ENCODE measurements at regions not wholly inside any gene's neighbourhood (a gene's known extent, or its start where the extent isn't known, plus 50 kb on each side); places are given as distances from the start of the nearest gene placed in this dataset.
"Not testable (repeated sequence)": the region's sequence is repeated elsewhere in the genome, so short reads cannot be mapped to it uniquely, and the experiment has no call there.

DNA sequence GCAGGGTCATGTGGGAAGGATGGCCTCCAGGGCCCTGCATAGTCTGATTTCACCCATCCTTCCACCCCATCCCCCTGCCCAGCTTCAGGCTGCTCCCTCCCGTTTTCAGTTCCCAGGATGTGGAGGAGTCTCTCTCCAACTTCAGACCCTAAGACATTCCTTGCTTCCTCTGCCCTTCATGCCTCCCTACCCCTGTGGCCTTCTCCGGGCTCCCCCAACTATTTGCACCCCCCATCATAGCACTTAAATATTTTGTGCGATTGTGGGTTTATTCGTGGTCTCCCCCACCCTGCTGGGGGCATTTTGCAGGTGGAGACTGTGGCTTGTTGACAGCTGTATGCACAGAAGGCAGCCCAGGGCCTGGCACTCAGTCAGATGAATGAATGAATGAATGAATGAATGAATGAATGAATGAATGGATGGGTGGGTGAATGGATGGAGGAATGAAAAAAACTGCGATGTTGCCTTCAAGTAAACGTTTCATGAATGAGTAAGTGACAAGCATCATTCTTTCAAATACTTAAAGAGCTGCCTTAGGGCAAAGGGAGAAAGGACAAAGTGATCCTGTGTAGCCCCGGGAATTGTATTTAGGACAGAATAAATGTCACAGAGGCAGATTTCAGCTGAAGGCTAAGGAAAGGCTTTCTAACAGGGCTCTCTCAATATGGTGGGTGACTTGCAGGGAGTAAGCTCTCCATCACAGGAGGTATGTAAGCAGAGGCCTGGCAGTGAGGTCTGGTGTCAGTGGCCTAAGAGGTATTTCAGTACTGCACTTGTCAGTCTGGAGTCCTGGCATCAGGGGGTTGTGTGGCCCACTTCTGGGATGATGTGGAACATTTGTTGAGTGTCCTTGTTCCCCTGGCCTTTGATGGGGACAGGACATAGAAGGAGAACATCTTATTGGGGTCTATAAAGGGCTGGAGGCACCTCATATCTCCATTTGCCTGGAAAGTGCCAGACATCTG is 156.4 kb downstream of the PTPRU start:
- Mint-ChIP-seq H3K27me3 (peaks cover 7% of the 10 kb centered on the region), H3K9me3 (no peaks in the 10 kb centered on the region), H3K27ac (no peak overlapping the region), H3K4me3 (no peak overlapping the region), H3K36me3 (ENCODE audit: low read depth) (no peaks in the 10 kb centered on the region), H3K4me1 (ENCODE audit: low read depth) (no peaks in the 10 kb centered on the region)
- intact Hi-C loops (cut with micrococcal nuclease), result no loop called here

- Mint-ChIP-seq H3K27ac (no peak overlapping the region), H3K27me3 (peaks cover 11% of the 10 kb centered on the region), H3K4me1 (ENCODE audit: low read depth) (no peaks in the 10 kb centered on the region)
These were observed 155.7 kb downstream of the PTPRU start for GRCh38 chr1:29392036-29392435.

GRCh38 chr1:29391362-29391880 is 155.1 kb downstream of the PTPRU start:
- H3K27ac Mint-ChIP-seq, result no peak overlapping the region
- peaks cover 11% of the 10 kb centered on the region for H3K27me3 Mint-ChIP-seq
- no peaks in the 10 kb centered on the region for H3K4me1 Mint-ChIP-seq (ENCODE audit: low read depth)
- H3K36me3 Mint-ChIP-seq (ENCODE audit: low read depth), result no peaks in the 10 kb centered on the region
- intact Hi-C loops (cut with micrococcal nuclease), result no loop called here
- no peak overlapping the region for H3K4me3 Mint-ChIP-seq
- H3K9me3 Mint-ChIP-seq, result no peaks in the 10 kb centered on the region

More at GRCh38 chr1:29392036-29392435, 155.7 kb downstream of the PTPRU start:
- intact Hi-C loops (cut with micrococcal nuclease), result no loop called here
- Mint-ChIP-seq H3K9me3 (no peaks in the 10 kb centered on the region), H3K36me3 (ENCODE audit: low read depth) (no peaks in the 10 kb centered on the region), H3K4me3 (no peak overlapping the region)

- Mint-ChIP-seq H3K4me3 (no peak overlapping the region), H3K36me3 (ENCODE audit: low read depth) (no peaks in the 10 kb centered on the region), H3K27me3 (peaks cover 11% of the 10 kb centered on the region), H3K27ac (no peak overlapping the region), H3K4me1 (ENCODE audit: low read depth) (no peaks in the 10 kb centered on the region), H3K9me3 (no peaks in the 10 kb centered on the region)
- intact Hi-C loops (cut with micrococcal nuclease), result no loop called here
These were observed 154.4 kb downstream of the PTPRU start for GRCh38 chr1:29390491-29391361.

GRCh38 chr1:29390075-29390474 is 153.8 kb downstream of the PTPRU start:
- intact Hi-C loops (cut with micrococcal nuclease), result no loop called here

GRCh38 chr1:29389533-29390041 is 153.3 kb downstream of the PTPRU start:
- H3K27me3 Mint-ChIP-seq, result peaks cover 12% of the 10 kb centered on the region
- intact Hi-C loops (cut with micrococcal nuclease), result no loop called here
- H3K9me3 Mint-ChIP-seq, result no peaks in the 10 kb centered on the region
- no peaks in the 10 kb centered on the region for H3K36me3 Mint-ChIP-seq (ENCODE audit: low read depth)
- no peak overlapping the region for H3K4me3 Mint-ChIP-seq
- H3K27ac Mint-ChIP-seq, result no peak overlapping the region
- no peaks in the 10 kb centered on the region for H3K4me1 Mint-ChIP-seq (ENCODE audit: low read depth)

More at GRCh38 chr1:29390075-29390474, 153.8 kb downstream of the PTPRU start:
- Mint-ChIP-seq H3K9me3 (no peaks in the 10 kb centered on the region), H3K27me3 (peaks cover 11% of the 10 kb centered on the region), H3K36me3 (ENCODE audit: low read depth) (no peaks in the 10 kb centered on the region), H3K27ac (no peak overlapping the region), H3K4me3 (no peak overlapping the region), H3K4me1 (ENCODE audit: low read depth) (no peaks in the 10 kb centered on the region)

GRCh38 chr1:29388884-29389283 is 152.6 kb downstream of the PTPRU start:
- no peak overlapping the region for H3K4me3 Mint-ChIP-seq

GRCh38 chr1:29388170-29388569 is 151.8 kb downstream of the PTPRU start:
- H3K36me3 Mint-ChIP-seq (ENCODE audit: low read depth), result no peaks in the 10 kb centered on the region
- no peak overlapping the region for H3K4me3 Mint-ChIP-seq
- no peak overlapping the region for H3K27ac Mint-ChIP-seq
- peaks cover 20% of the 10 kb centered on the region for H3K27me3 Mint-ChIP-seq
- H3K9me3 Mint-ChIP-seq, result no peaks in the 10 kb centered on the region
- intact Hi-C loops (cut with micrococcal nuclease), result no loop called here
- H3K4me1 Mint-ChIP-seq (ENCODE audit: low read depth), result no peaks in the 10 kb centered on the region

More at GRCh38 chr1:29388884-29389283, 152.6 kb downstream of the PTPRU start:
- no peaks in the 10 kb centered on the region for H3K9me3 Mint-ChIP-seq
- H3K4me1 Mint-ChIP-seq (ENCODE audit: low read depth), result no peaks in the 10 kb centered on the region
- H3K27ac Mint-ChIP-seq, result no peak overlapping the region
- H3K36me3 Mint-ChIP-seq (ENCODE audit: low read depth), result no peaks in the 10 kb centered on the region
- H3K27me3 Mint-ChIP-seq, result peaks cover 14% of the 10 kb centered on the region
- intact Hi-C loops (cut with micrococcal nuclease), result no loop called here

DNA sequence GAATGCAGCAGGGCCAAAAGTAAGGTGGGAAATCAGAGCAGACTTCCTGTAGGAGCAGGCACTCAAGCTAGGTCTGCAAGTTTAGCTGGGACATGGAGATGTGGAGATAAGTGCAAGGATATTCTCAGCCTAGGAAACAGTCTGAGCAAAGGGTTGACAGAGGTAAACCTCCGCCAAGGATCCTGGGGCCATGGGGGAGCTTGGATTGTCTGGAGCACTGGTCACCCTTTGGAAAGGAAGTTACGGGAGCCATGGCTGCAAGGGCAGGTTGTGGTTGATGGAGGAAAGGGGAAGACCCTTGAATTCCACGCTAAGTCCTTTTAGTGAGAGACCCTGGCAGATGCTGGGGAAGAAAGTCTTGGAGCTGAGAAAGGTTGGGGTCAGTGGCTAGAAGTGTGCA is 150.9 kb downstream of the PTPRU start:
- H3K9me3 Mint-ChIP-seq, result no peaks in the 10 kb centered on the region
- H3K4me3 Mint-ChIP-seq, result no peak overlapping the region
- peaks cover 18% of the 10 kb centered on the region for H3K27me3 Mint-ChIP-seq
- H3K36me3 Mint-ChIP-seq (ENCODE audit: low read depth), result no peaks in the 10 kb centered on the region
- no peaks in the 10 kb centered on the region for H3K4me1 Mint-ChIP-seq (ENCODE audit: low read depth)
- intact Hi-C loops (cut with micrococcal nuclease), result no loop called here
- no peak overlapping the region for H3K27ac Mint-ChIP-seq

GRCh38 chr1:29386453-29386852 is 150.1 kb downstream of the PTPRU start:
- H3K27ac Mint-ChIP-seq; intact Hi-C loops (cut with micrococcal nuclease); H3K4me3 Mint-ChIP-seq; H3K9me3 Mint-ChIP-seq; H3K4me1 Mint-ChIP-seq (ENCODE audit: low read depth); H3K36me3 Mint-ChIP-seq (ENCODE audit: low read depth): not testable (repeated sequence)
- H3K27me3 Mint-ChIP-seq, result peaks cover 18% of the 10 kb centered on the region

- no peaks in the 10 kb centered on the region for H3K9me3 Mint-ChIP-seq
- H3K4me1 Mint-ChIP-seq (ENCODE audit: low read depth), result no peaks in the 10 kb centered on the region
- no peak overlapping the region for H3K27ac Mint-ChIP-seq
- H3K4me3 Mint-ChIP-seq, result no peak overlapping the region
- no peaks in the 10 kb centered on the region for H3K36me3 Mint-ChIP-seq (ENCODE audit: low read depth)
- peaks cover 18% of the 10 kb centered on the region for H3K27me3 Mint-ChIP-seq
- intact Hi-C loops (cut with micrococcal nuclease), result no loop called here
These were observed 149.6 kb downstream of the PTPRU start for GRCh38 chr1:29385966-29386365.

GRCh38 chr1:29384496-29385015 is 148.2 kb downstream of the PTPRU start:
- Mint-ChIP-seq H3K27ac (no peak overlapping the region), H3K9me3 (peaks cover 3% of the 10 kb centered on the region), H3K36me3 (ENCODE audit: low read depth) (no peaks in the 10 kb centered on the region), H3K27me3 (peaks cover 17% of the 10 kb centered on the region), H3K4me1 (ENCODE audit: low read depth) (no peaks in the 10 kb centered on the region), H3K4me3 (no peak overlapping the region)
- intact Hi-C loops (cut with micrococcal nuclease), result no loop called here

- no peaks in the 10 kb centered on the region for H3K36me3 Mint-ChIP-seq (ENCODE audit: low read depth)
- no peaks in the 10 kb centered on the region for H3K4me1 Mint-ChIP-seq (ENCODE audit: low read depth)
- H3K27ac Mint-ChIP-seq, result no peak overlapping the region
- peaks cover 10% of the 10 kb centered on the region for H3K9me3 Mint-ChIP-seq
- no peak overlapping the region for H3K4me3 Mint-ChIP-seq
- intact Hi-C loops (cut with micrococcal nuclease), result no loop called here
- peaks cover 17% of the 10 kb centered on the region for H3K27me3 Mint-ChIP-seq
These were observed 147.5 kb downstream of the PTPRU start for GRCh38 chr1:29383746-29384371.

Measured in dendritic cell treated with granulocyte-macrophage colony-stimulating factor and Interleukin-4, amounts not matched to agents 40 ng/mL and 50 ng/mL, for 4 days (primary cell).